ENCODE measurements at regions not wholly inside any gene's neighbourhood (a gene's known extent, or its start where the extent isn't known, plus 50 kb on each side); places are given as distances from the start of the nearest gene placed in this dataset.

- POLR2A ChIA-PET = interaction anchor here (0.5 kb wide), 1 partner anchor 970 kb away, joined by 6 read pairs; no protein-coding TSS in a partner anchor
- H3K27ac Mint-ChIP-seq = no peak overlapping the region
- Histone ChIP-seq H3K4me3 (ENCODE audit: low read length) (no peak overlapping the region), H3K27me3 (ENCODE audit: insufficient read depth, low read length, poor library complexity, severe bottlenecking) (no peaks in the 10 kb centered on the region), H3K4me1 (ENCODE audit: insufficient read depth, low read length) (no peaks in the 10 kb centered on the region), H3K27ac (ENCODE audit: low read depth, low read length) (no peak overlapping the region), H3K9me3 (ENCODE audit: low read length) (no peaks in the 10 kb centered on the region), H3K36me3 (ENCODE audit: insufficient read depth, low read length) (no peaks in the 10 kb centered on the region)
- DNase-seq = no peak
- H3K4me1 Mint-ChIP-seq = peaks cover 14 to 24% (median 18%) of the 10 kb centered on the region in 3 donors
- H3K36me3 Mint-ChIP-seq = no peaks in the 10 kb centered on the region
- H3K4me3 Mint-ChIP-seq = no peak overlapping the region
- CTCF ChIA-PET = interaction anchor here (1.1 kb wide), 1 partner anchor 153 kb away, joined by 4 read pairs; no protein-coding TSS in a partner anchor
- H3K27me3 Mint-ChIP-seq = peaks cover 5 to 7% of the 10 kb centered on the region in 2 donors
- H3K9me3 Mint-ChIP-seq = peaks cover 0 to 11% (median 0%) of the 10 kb centered on the region in 5 donors
Observed at GRCh38 chr3:71870966-71871512, 86.1 kb upstream of the PROK2 start.

- POLR2A ChIA-PET = no interaction called here
- CTCF ChIA-PET = no interaction called here
- no peak overlapping the region for H3K4me3 ChIP-seq (ENCODE audit: low read length)
- Mint-ChIP-seq H3K27ac (no peak overlapping the region), H3K4me1 (peaks cover 11 to 20% (median 13%) of the 10 kb centered on the region in 3 donors), H3K4me3 (no peak overlapping the region), H3K9me3 (peaks cover 0 to 11% (median 0%) of the 10 kb centered on the region in 5 donors), H3K36me3 (no peaks in the 10 kb centered on the region), H3K27me3 (peaks cover 9 to 19% of the 10 kb centered on the region in 2 donors)
- H3K36me3 ChIP-seq (ENCODE audit: insufficient read depth, low read length) = no peaks in the 10 kb centered on the region
- no peaks in the 10 kb centered on the region for H3K27me3 ChIP-seq (ENCODE audit: insufficient read depth, low read length, poor library complexity, severe bottlenecking)
- DNase-seq = no peak
- no peaks in the 10 kb centered on the region for H3K9me3 ChIP-seq (ENCODE audit: low read length)
- H3K27ac ChIP-seq (ENCODE audit: low read depth, low read length) = no peak overlapping the region
- no peaks in the 10 kb centered on the region for H3K4me1 ChIP-seq (ENCODE audit: insufficient read depth, low read length)
Observed at GRCh38 chr3:71868876-71869275, 83.9 kb upstream of the PROK2 start.

- Mint-ChIP-seq H3K36me3 (no peaks in the 10 kb centered on the region), H3K4me1 (no peaks in the 10 kb centered on the region), H3K4me3 (no peak overlapping the region), H3K27ac (no peak overlapping the region), H3K27me3 (peaks cover 27 to 49% of the 10 kb centered on the region in 2 donors), H3K9me3 (peaks cover 0 to 11% (median 0%) of the 10 kb centered on the region in 5 donors)
- H3K27me3 ChIP-seq (ENCODE audit: insufficient read depth, low read length, poor library complexity, severe bottlenecking) = no peaks in the 10 kb centered on the region
- no peaks in the 10 kb centered on the region for H3K9me3 ChIP-seq (ENCODE audit: low read length)
- DNase-seq = no peak
- no peaks in the 10 kb centered on the region for H3K4me1 ChIP-seq (ENCODE audit: insufficient read depth, low read length)
- ChIA-PET POLR2A (no interaction called here), CTCF (interaction anchor here (0.9 kb wide), 1 partner anchor 155 kb away, joined by 3 read pairs; no protein-coding TSS in a partner anchor)
- H3K27ac ChIP-seq (ENCODE audit: low read depth, low read length) = no peak overlapping the region
- no peaks in the 10 kb centered on the region for H3K36me3 ChIP-seq (ENCODE audit: insufficient read depth, low read length)
- no peak overlapping the region for H3K4me3 ChIP-seq (ENCODE audit: low read length)
Observed at GRCh38 chr3:71865727-71866126, 80.8 kb upstream of the PROK2 start.

GRCh38 chr3:71863563-71864190 is 78.7 kb upstream of the PROK2 start:
- peaks cover 0 to 11% (median 0%) of the 10 kb centered on the region in 5 donors for H3K9me3 Mint-ChIP-seq
- no peak overlapping the region for H3K27ac Mint-ChIP-seq
- H3K4me3 ChIP-seq (ENCODE audit: low read length) = no peak overlapping the region
- H3K27me3 Mint-ChIP-seq = peaks cover 29 to 54% of the 10 kb centered on the region in 2 donors
- no peak overlapping the region for H3K4me3 Mint-ChIP-seq
- ChIA-PET CTCF (interaction anchor here (0.6 to 3.4 kb wide), 2 partner anchors 12 to 180 kb away, joined by 3 to 12 read pairs; no protein-coding TSS in a partner anchor), POLR2A (no interaction called here)
- H3K4me1 Mint-ChIP-seq = peaks cover 6 to 8% (median 7%) of the 10 kb centered on the region in 3 donors
- no peaks in the 10 kb centered on the region for H3K36me3 Mint-ChIP-seq
- no peaks in the 10 kb centered on the region for H3K36me3 ChIP-seq (ENCODE audit: insufficient read depth, low read length)
- H3K27ac ChIP-seq (ENCODE audit: low read depth, low read length) = no peak overlapping the region
- H3K4me1 ChIP-seq (ENCODE audit: insufficient read depth, low read length) = no peaks in the 10 kb centered on the region
- H3K27me3 ChIP-seq (ENCODE audit: insufficient read depth, low read length, poor library complexity, severe bottlenecking) = no peaks in the 10 kb centered on the region
- H3K9me3 ChIP-seq (ENCODE audit: low read length) = no peaks in the 10 kb centered on the region
- no peak for DNase-seq

DNA sequence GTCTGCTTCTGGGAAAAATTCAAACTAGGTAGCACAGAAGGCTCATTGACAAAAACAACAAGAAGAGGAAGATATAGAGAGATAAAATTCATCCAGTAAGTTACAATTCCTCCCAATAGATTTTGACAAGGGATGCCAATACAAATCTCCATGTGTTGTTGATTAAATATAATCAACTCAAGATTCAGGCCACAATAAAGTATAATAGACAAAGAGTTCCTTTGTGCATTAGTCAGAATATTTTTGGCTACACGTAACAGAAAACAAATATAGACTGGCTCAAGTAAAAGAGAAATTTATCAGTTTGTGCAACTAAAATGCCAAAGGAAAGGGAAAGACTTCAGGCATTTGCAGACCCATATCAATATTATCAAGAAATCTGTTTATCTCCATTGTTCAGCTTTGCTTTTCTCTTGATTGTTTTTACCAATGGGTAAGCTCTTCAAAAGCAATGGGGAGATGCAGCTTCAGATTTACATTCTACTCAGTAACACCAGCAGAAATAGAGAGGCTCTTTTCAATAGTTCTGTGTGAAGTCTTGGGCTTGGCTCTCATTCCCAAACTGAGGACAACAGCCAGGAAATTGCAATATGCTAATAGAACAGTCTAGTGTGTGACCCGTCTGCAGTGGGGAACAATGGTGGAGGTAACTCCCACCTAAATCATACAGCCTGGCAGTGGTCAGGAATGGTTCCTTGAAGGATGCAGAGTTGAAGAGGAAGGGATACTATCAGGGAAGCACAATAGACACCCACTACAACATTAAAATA is 77.6 kb upstream of the PROK2 start:
- no peak for DNase-seq
- peaks cover 28 to 54% of the 10 kb centered on the region in 2 donors for H3K27me3 Mint-ChIP-seq
- CTCF ChIA-PET = interaction anchor here (3.4 kb wide), 1 partner anchor 13 kb away, joined by 12 read pairs; no protein-coding TSS in a partner anchor
- Histone ChIP-seq H3K27me3 (ENCODE audit: insufficient read depth, low read length, poor library complexity, severe bottlenecking) (no peaks in the 10 kb centered on the region), H3K9me3 (ENCODE audit: low read length) (no peaks in the 10 kb centered on the region), H3K4me1 (ENCODE audit: insufficient read depth, low read length) (no peaks in the 10 kb centered on the region), H3K4me3 (ENCODE audit: low read length) (no peak overlapping the region), H3K27ac (ENCODE audit: low read depth, low read length) (no peak overlapping the region), H3K36me3 (ENCODE audit: insufficient read depth, low read length) (no peaks in the 10 kb centered on the region)
- POLR2A ChIA-PET = no interaction called here
- H3K4me1 Mint-ChIP-seq = peaks cover 10 to 12% (median 11%) of the 10 kb centered on the region in 3 donors
- H3K4me3 Mint-ChIP-seq = no peak overlapping the region
- H3K36me3 Mint-ChIP-seq = no peaks in the 10 kb centered on the region
- peaks cover 0 to 1% (median 0%) of the 10 kb centered on the region in 5 donors for H3K9me3 Mint-ChIP-seq
- no peak overlapping the region for H3K27ac Mint-ChIP-seq

DNA sequence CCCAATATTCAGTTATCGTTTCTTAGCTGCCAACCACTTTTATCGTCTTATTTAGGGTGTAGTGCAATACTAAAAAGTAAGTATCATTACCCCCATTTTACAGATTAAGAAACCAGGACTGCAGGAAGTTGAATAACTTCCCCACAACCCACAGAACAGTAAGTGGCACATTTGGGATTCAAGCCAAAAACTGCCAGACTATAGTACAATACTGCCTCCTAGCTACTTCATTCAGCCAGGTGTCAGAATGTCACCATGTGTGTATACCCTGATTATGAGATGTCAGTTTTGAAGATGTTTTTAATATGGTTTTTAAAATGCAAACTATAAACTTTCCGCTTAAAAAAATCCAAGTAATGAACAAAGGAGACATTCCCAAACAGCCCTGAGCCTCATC is 74.2 kb upstream of the PROK2 start:
- POLR2A ChIA-PET = no interaction called here
- H3K27ac Mint-ChIP-seq = peak overlapping the region in 1 of 8 donors; percentile 21

GRCh38 chr3:71858503-71859122 is 73.7 kb upstream of the PROK2 start:
- H3K27me3 Mint-ChIP-seq = peaks cover 22 to 36% of the 10 kb centered on the region in 2 donors
- CTCF ChIA-PET = interaction anchor here (0.9 to 4.2 kb wide), 9 partner anchors 10 to 147 kb away, joined by 3 to 22 read pairs (median 4); no protein-coding TSS in a partner anchor
- H3K27ac Mint-ChIP-seq = peak overlapping the region in 1 of 8 donors; percentile 62

More for the DNA sequence above, 74.2 kb upstream of the PROK2 start:
- peaks cover 10 to 12% (median 11%) of the 10 kb centered on the region in 3 donors for H3K4me1 Mint-ChIP-seq
- no peaks in the 10 kb centered on the region for H3K27me3 ChIP-seq (ENCODE audit: insufficient read depth, low read length, poor library complexity, severe bottlenecking)
- no peaks in the 10 kb centered on the region for H3K36me3 ChIP-seq (ENCODE audit: insufficient read depth, low read length)
- no peaks in the 10 kb centered on the region for H3K9me3 Mint-ChIP-seq
- no peaks in the 10 kb centered on the region for H3K9me3 ChIP-seq (ENCODE audit: low read length)
- peaks cover 23 to 40% of the 10 kb centered on the region in 2 donors for H3K27me3 Mint-ChIP-seq
- no peaks in the 10 kb centered on the region for H3K4me1 ChIP-seq (ENCODE audit: insufficient read depth, low read length)
- peak in 3 of 5 donors; percentile 6 to 49 (median 27) for DNase-seq
- no peak overlapping the region for H3K27ac ChIP-seq (ENCODE audit: low read depth, low read length)
- no peak overlapping the region for H3K4me3 ChIP-seq (ENCODE audit: low read length)
- no peaks in the 10 kb centered on the region for H3K36me3 Mint-ChIP-seq
- H3K4me3 Mint-ChIP-seq = no peak overlapping the region
- CTCF ChIA-PET = interaction anchor here (0.9 to 4.2 kb wide), 9 partner anchors 11 to 148 kb away, joined by 3 to 22 read pairs (median 4); no protein-coding TSS in a partner anchor

More at GRCh38 chr3:71858503-71859122, 73.7 kb upstream of the PROK2 start:
- no peak overlapping the region for H3K27ac ChIP-seq (ENCODE audit: low read depth, low read length)
- Mint-ChIP-seq H3K4me3 (no peak overlapping the region), H3K4me1 (peaks cover 10 to 12% (median 11%) of the 10 kb centered on the region in 3 donors), H3K36me3 (no peaks in the 10 kb centered on the region), H3K9me3 (no peaks in the 10 kb centered on the region)
- DNase-seq = no peak
- no peak overlapping the region for H3K4me3 ChIP-seq (ENCODE audit: low read length)
- no peaks in the 10 kb centered on the region for H3K4me1 ChIP-seq (ENCODE audit: insufficient read depth, low read length)
- H3K27me3 ChIP-seq (ENCODE audit: insufficient read depth, low read length, poor library complexity, severe bottlenecking) = no peaks in the 10 kb centered on the region
- H3K9me3 ChIP-seq (ENCODE audit: low read length) = no peaks in the 10 kb centered on the region
- POLR2A ChIA-PET = no interaction called here
- H3K36me3 ChIP-seq (ENCODE audit: insufficient read depth, low read length) = no peaks in the 10 kb centered on the region
